Activated CD4-positive, alpha-beta T cell treated with anti-CD3 and anti-CD28 coated beads, Interleukin-2, amount 10 ng/mL, durations not matched to agents 24 days and 14 days (primary cell): ENCODE measurements at regions not wholly inside any gene's neighbourhood (a gene's known extent, or its start where the extent isn't known, plus 50 kb on each side); places are given as distances from the start of the nearest gene placed in this dataset.
"Not testable (repeated sequence)": the region's sequence is repeated elsewhere in the genome, so short reads cannot be mapped to it uniquely, and the experiment has no call there.

Experiments
- DNase-seq: peaks from one replicate; pipeline ENCODE4 v3.0.0; 2022
- H3K27ac Mint-ChIP-seq: one replicate; pipeline ENCODE4 v1.8.0; 2022; ENCODE audit warnings: mild to moderate bottlenecking, mixed read lengths
- H3K27me3 Mint-ChIP-seq: one replicate; pipeline ENCODE4 v1.8.0; 2022; ENCODE audit warnings: mixed read lengths
- H3K36me3 Mint-ChIP-seq: one replicate; pipeline ENCODE4 v1.8.0; 2022; ENCODE audit warnings: low read depth, mild to moderate bottlenecking, mixed read lengths
- H3K4me1 Mint-ChIP-seq: one replicate; pipeline ENCODE4 v1.8.0; 2021; ENCODE audit warnings: mixed read lengths
- H3K4me3 Mint-ChIP-seq: one replicate; pipeline ENCODE4 v1.8.0; 2022; ENCODE audit warnings: mild to moderate bottlenecking, moderate library complexity, mixed read lengths
- H3K9me3 Mint-ChIP-seq: one replicate; pipeline ENCODE4 v1.8.0; 2021; ENCODE audit warnings: mixed read lengths
- intact Hi-C: fragments of 100-400 bp; cut with micrococcal nuclease; formaldehyde crosslinking; loops from one replicate; pipeline ENCODE4 v1.15.1; 2023

GRCh38 chr18:22285361-22286140, 116.2 kb downstream of the GATA6 start:
- no peak for DNase-seq
- Mint-ChIP-seq H3K4me3 (no peak overlapping the region), H3K27me3 (no peaks in the 10 kb centered on the region), H3K4me1 (no peaks in the 10 kb centered on the region), H3K36me3 (no peaks in the 10 kb centered on the region), H3K9me3 (no peaks in the 10 kb centered on the region), H3K27ac (no peak overlapping the region)
- intact Hi-C loops = no loop called here

GRCh38 chr18:22284581-22285360, 115.4 kb downstream of the GATA6 start:
- intact Hi-C loops = no loop called here
- H3K4me3 Mint-ChIP-seq = no peak overlapping the region
- H3K4me1 Mint-ChIP-seq = no peaks in the 10 kb centered on the region
- DNase-seq = no peak
- H3K9me3 Mint-ChIP-seq = no peaks in the 10 kb centered on the region
- no peaks in the 10 kb centered on the region for H3K27me3 Mint-ChIP-seq
- no peak overlapping the region for H3K27ac Mint-ChIP-seq
- no peaks in the 10 kb centered on the region for H3K36me3 Mint-ChIP-seq

- H3K27me3 Mint-ChIP-seq, H3K27ac Mint-ChIP-seq, H3K4me3 Mint-ChIP-seq, H3K9me3 Mint-ChIP-seq, intact Hi-C loops, H3K4me1 Mint-ChIP-seq, DNase-seq, H3K36me3 Mint-ChIP-seq: not testable (repeated sequence)
These were observed 114.5 kb downstream of the GATA6 start for GRCh38 chr18:22283855-22284254.

GRCh38 chr18:22283397-22283796, 114.0 kb downstream of the GATA6 start:
- Mint-ChIP-seq H3K36me3 (no peaks in the 10 kb centered on the region), H3K4me3 (no peak overlapping the region), H3K9me3 (no peaks in the 10 kb centered on the region), H3K4me1 (no peaks in the 10 kb centered on the region), H3K27me3 (no peaks in the 10 kb centered on the region), H3K27ac (no peak overlapping the region)
- intact Hi-C loops = no loop called here
- no peak for DNase-seq

GRCh38 chr18:22283116-22283395, 113.7 kb downstream of the GATA6 start:
- Mint-ChIP-seq H3K4me1 (no peaks in the 10 kb centered on the region), H3K9me3 (no peaks in the 10 kb centered on the region), H3K27me3 (no peaks in the 10 kb centered on the region), H3K36me3 (no peaks in the 10 kb centered on the region), H3K27ac (no peak overlapping the region), H3K4me3 (no peak overlapping the region)
- intact Hi-C loops = no loop called here
- DNase-seq = no peak

GRCh38 chr18:22282311-22283115, 113.1 kb downstream of the GATA6 start:
- Mint-ChIP-seq H3K27ac (no peak overlapping the region), H3K4me1 (no peaks in the 10 kb centered on the region), H3K4me3 (no peak overlapping the region), H3K27me3 (no peaks in the 10 kb centered on the region), H3K36me3 (no peaks in the 10 kb centered on the region), H3K9me3 (no peaks in the 10 kb centered on the region)
- no peak for DNase-seq
- intact Hi-C loops = no loop called here

- Mint-ChIP-seq H3K9me3 (no peaks in the 10 kb centered on the region), H3K4me3 (no peak overlapping the region), H3K27ac (no peak overlapping the region), H3K4me1 (no peaks in the 10 kb centered on the region), H3K27me3 (no peaks in the 10 kb centered on the region), H3K36me3 (no peaks in the 10 kb centered on the region)
- intact Hi-C loops = no loop called here
- no peak for DNase-seq
These were observed 111.0 kb downstream of the GATA6 start for GRCh38 chr18:22280453-22280750.

- H3K27ac Mint-ChIP-seq = no peak overlapping the region
- H3K4me3 Mint-ChIP-seq = no peak overlapping the region
- no peaks in the 10 kb centered on the region for H3K36me3 Mint-ChIP-seq
- DNase-seq = no peak
- intact Hi-C loops = no loop called here
- no peaks in the 10 kb centered on the region for H3K27me3 Mint-ChIP-seq
- H3K4me1 Mint-ChIP-seq = no peaks in the 10 kb centered on the region
- no peaks in the 10 kb centered on the region for H3K9me3 Mint-ChIP-seq
These were observed 110.5 kb downstream of the GATA6 start for GRCh38 chr18:22279741-22280452.

- Mint-ChIP-seq H3K9me3 (no peaks in the 10 kb centered on the region), H3K27ac (no peak overlapping the region), H3K4me1 (no peaks in the 10 kb centered on the region), H3K27me3 (no peaks in the 10 kb centered on the region), H3K36me3 (no peaks in the 10 kb centered on the region), H3K4me3 (no peak overlapping the region)
- intact Hi-C loops = no loop called here
- DNase-seq = no peak
These were observed 109.4 kb downstream of the GATA6 start for GRCh38 chr18:22278798-22279197.

- Mint-ChIP-seq H3K9me3 (no peaks in the 10 kb centered on the region), H3K4me3 (no peak overlapping the region), H3K4me1 (no peaks in the 10 kb centered on the region), H3K36me3 (no peaks in the 10 kb centered on the region), H3K27me3 (no peaks in the 10 kb centered on the region), H3K27ac (no peak overlapping the region)
- DNase-seq = no peak
- intact Hi-C loops = no loop called here
These were observed 108.4 kb downstream of the GATA6 start for GRCh38 chr18:22277758-22278157.

GRCh38 chr18:22276334-22276713, 106.9 kb downstream of the GATA6 start:
- no peak overlapping the region for H3K4me3 Mint-ChIP-seq
- no peak for DNase-seq
- H3K9me3 Mint-ChIP-seq = no peaks in the 10 kb centered on the region
- no peak overlapping the region for H3K27ac Mint-ChIP-seq
- intact Hi-C loops = no loop called here
- H3K27me3 Mint-ChIP-seq = no peaks in the 10 kb centered on the region
- H3K4me1 Mint-ChIP-seq = no peaks in the 10 kb centered on the region
- H3K36me3 Mint-ChIP-seq = no peaks in the 10 kb centered on the region

- no peaks in the 10 kb centered on the region for H3K4me1 Mint-ChIP-seq
- no peaks in the 10 kb centered on the region for H3K36me3 Mint-ChIP-seq
- no peak overlapping the region for H3K27ac Mint-ChIP-seq
- no peaks in the 10 kb centered on the region for H3K27me3 Mint-ChIP-seq
- no peak overlapping the region for H3K4me3 Mint-ChIP-seq
- no peak for DNase-seq
- intact Hi-C loops = no loop called here
- H3K9me3 Mint-ChIP-seq = no peaks in the 10 kb centered on the region
These were observed 106.4 kb downstream of the GATA6 start for GRCh38 chr18:22275706-22276333.

- Mint-ChIP-seq H3K4me1 (no peaks in the 10 kb centered on the region), H3K27ac (no peak overlapping the region), H3K9me3 (no peaks in the 10 kb centered on the region), H3K27me3 (no peaks in the 10 kb centered on the region), H3K36me3 (no peaks in the 10 kb centered on the region), H3K4me3 (no peak overlapping the region)
- intact Hi-C loops = no loop called here
- no peak for DNase-seq
These were observed 104.0 kb downstream of the GATA6 start for GRCh38 chr18:22273101-22274039.
